ENCODE measurements at regions not wholly inside any gene's neighbourhood (a gene's known extent, or its start where the extent isn't known, plus 50 kb on each side); places are given as distances from the start of the nearest gene placed in this dataset.

DNA sequence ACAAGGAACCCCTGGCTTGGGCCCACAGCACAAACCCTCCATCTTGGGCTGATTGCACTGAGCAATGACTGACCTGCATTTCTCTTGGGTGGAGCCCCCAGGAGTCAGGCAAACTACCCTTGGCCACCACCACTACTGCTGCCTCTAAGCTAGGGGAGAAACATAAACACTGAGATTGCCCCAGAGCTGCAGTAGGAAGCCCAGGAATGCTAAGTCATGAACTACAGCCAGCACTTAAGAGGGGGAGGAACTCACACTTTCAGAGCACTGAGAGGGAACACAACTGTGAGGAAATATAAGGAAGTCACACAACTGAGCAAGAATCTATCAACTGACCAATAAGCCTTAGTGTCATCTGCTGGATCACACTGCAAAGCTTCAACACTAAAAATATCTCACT is 111.6 kb upstream of the PPP3CA start:
- H4K20me1 ChIP-seq (ENCODE audit: insufficient read depth, low read length), result no peaks in the 10 kb centered on the region
- no peaks in the 10 kb centered on the region for H3K36me3 ChIP-seq (replicated peaks in 1 of 2; ENCODE audit: control insufficient read depth in 1 of 2, insufficient read depth in 2 of 2, low read length in 2 of 2)
- TF ChIP-seq, protein P1, sequence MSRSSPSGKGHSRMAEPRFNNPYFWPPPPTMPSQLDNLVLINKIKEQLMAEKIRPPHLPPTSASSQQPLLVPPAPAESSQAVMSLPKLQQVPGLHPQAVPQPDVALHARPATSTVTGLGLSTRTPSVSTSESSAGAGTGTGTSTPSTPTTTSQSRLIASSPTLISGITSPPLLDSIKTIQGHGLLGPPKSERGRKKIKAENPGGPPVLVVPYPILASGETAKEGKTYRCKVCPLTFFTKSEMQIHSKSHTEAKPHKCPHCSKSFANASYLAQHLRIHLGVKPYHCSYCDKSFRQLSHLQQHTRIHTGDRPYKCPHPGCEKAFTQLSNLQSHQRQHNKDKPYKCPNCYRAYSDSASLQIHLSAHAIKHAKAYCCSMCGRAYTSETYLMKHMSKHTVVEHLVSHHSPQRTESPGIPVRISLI (CRISPR knock-in tag; IDR thresholded peaks at IDR 0.05; ENCODE audit: borderline replicate concordance), result no peak
- TF ChIP-seq ZNF569 (CRISPR knock-in tag; IDR thresholded peaks at IDR 0.05; ENCODE audit: borderline replicate concordance) (no peak), HDAC2 (CRISPR knock-in tag; IDR thresholded peaks at IDR 0.05) (no peak), ISX (CRISPR knock-in tag; conservative IDR thresholded peaks at IDR 0.05) (no peak), BORCS8-MEF2B (CRISPR knock-in tag; IDR thresholded peaks at IDR 0.05) (no peak), ZNF282 (IDR thresholded peaks at IDR 0.05; ENCODE audit: partially characterized antibody) (no peak), ZNF337 (CRISPR knock-in tag; IDR thresholded peaks at IDR 0.05; ENCODE audit: borderline replicate concordance, low read depth) (no peak), SP4 (CRISPR knock-in tag; IDR thresholded peaks at IDR 0.05) (no peak), NFKB2 (CRISPR knock-in tag; IDR thresholded peaks at IDR 0.05; ENCODE audit: borderline replicate concordance) (no peak)
- TF ChIP-seq, protein P2, sequence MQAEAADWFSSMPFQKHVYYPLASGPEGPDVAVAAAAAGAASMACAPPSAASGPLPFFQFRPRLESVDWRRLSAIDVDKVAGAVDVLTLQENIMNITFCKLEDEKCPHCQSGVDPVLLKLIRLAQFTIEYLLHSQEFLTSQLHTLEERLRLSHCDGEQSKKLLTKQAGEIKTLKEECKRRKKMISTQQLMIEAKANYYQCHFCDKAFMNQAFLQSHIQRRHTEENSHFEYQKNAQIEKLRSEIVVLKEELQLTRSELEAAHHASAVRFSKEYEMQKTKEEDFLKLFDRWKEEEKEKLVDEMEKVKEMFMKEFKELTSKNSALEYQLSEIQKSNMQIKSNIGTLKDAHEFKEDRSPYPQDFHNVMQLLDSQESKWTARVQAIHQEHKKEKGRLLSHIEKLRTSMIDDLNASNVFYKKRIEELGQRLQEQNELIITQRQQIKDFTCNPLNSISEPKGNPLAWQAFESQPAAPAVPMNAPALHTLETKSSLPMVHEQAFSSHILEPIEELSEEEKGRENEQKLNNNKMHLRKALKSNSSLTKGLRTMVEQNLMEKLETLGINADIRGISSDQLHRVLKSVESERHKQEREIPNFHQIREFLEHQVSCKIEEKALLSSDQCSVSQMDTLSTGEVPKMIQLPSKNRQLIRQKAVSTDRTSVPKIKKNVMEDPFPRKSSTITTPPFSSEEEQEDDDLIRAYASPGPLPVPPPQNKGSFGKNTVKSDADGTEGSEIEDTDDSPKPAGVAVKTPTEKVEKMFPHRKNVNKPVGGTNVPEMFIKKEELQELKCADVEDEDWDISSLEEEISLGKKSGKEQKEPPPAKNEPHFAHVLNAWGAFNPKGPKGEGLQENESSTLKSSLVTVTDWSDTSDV (CRISPR knock-in tag; IDR thresholded peaks at IDR 0.05), result no peak
- TF ChIP-seq, protein P3, sequence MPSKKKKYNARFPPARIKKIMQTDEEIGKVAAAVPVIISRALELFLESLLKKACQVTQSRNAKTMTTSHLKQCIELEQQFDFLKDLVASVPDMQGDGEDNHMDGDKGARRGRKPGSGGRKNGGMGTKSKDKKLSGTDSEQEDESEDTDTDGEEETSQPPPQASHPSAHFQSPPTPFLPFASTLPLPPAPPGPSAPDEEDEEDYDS (CRISPR knock-in tag; IDR thresholded peaks at IDR 0.05), result no peak
- TF ChIP-seq, protein P4, sequence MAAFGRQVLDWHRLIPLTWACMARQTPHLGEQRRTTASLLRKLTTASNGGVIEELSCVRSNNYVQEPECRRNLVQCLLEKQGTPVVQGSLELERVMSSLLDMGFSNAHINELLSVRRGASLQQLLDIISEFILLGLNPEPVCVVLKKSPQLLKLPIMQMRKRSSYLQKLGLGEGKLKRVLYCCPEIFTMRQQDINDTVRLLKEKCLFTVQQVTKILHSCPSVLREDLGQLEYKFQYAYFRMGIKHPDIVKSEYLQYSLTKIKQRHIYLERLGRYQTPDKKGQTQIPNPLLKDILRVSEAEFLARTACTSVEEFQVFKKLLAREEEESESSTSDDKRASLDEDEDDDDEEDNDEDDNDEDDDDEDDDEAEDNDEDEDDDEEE (CRISPR knock-in tag; IDR thresholded peaks at IDR 0.05), result no peak
- TF ChIP-seq, protein P5, sequence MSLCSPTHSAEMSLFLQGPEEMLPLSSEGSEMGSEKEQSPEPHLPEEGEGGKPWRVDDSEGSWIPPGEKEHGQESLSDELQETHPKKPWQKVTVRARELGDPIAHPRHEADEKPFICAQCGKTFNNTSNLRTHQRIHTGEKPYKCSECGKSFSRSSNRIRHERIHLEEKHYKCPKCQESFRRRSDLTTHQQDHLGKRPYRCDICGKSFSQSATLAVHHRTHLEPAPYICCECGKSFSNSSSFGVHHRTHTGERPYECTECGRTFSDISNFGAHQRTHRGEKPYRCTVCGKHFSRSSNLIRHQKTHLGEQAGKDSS (CRISPR knock-in tag; IDR thresholded peaks at IDR 0.05; ENCODE audit: borderline replicate concordance, low read depth), result no peak
- TF ChIP-seq, protein P6, sequence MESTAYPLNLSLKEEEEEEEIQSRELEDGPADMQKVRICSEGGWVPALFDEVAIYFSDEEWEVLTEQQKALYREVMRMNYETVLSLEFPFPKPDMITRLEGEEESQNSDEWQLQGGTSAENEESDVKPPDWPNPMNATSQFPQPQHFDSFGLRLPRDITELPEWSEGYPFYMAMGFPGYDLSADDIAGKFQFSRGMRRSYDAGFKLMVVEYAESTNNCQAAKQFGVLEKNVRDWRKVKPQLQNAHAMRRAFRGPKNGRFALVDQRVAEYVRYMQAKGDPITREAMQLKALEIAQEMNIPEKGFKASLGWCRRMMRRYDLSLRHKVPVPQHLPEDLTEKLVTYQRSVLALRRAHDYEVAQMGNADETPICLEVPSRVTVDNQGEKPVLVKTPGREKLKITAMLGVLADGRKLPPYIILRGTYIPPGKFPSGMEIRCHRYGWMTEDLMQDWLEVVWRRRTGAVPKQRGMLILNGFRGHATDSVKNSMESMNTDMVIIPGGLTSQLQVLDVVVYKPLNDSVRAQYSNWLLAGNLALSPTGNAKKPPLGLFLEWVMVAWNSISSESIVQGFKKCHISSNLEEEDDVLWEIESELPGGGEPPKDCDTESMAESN (CRISPR knock-in tag; conservative IDR thresholded peaks at IDR 0.05), result no peak
- TF ChIP-seq, protein P7, sequence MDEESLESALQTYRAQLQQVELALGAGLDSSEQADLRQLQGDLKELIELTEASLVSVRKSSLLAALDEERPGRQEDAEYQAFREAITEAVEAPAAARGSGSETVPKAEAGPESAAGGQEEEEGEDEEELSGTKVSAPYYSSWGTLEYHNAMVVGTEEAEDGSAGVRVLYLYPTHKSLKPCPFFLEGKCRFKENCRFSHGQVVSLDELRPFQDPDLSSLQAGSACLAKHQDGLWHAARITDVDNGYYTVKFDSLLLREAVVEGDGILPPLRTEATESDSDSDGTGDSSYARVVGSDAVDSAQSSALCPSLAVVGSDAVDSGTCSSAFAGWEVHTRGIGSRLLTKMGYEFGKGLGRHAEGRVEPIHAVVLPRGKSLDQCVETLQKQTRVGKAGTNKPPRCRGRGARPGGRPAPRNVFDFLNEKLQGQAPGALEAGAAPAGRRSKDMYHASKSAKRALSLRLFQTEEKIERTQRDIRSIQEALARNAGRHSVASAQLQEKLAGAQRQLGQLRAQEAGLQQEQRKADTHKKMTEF (CRISPR knock-in tag; IDR thresholded peaks at IDR 0.05), result no peak
- H3K9ac ChIP-seq (ENCODE audit: insufficient read depth, low read depth, low read length), result no peak overlapping the region
- no peak overlapping the region for H3K4me2 ChIP-seq (ENCODE audit: low read depth, low read length)
- ATAC-seq, result no peak
- H3K9me3 ChIP-seq (ENCODE audit: low read length), result no peaks in the 10 kb centered on the region
- no peak overlapping the region for H3K4me3 ChIP-seq (replicated peaks in 1 of 3; ENCODE audit: insufficient read depth in 1 of 3, low read depth in 2 of 3, low read length in 3 of 3)
- ChIA-PET POLR2A (no interaction called here), CTCF (ENCODE audit: low intra/inter-chr PET ratio, low total read pairs) (no interaction called here)
- in situ Hi-C loops (cut with HindIII; ENCODE audit: extremely low pct_ligation_motif_present, low pct_unique_long_range_greater_than_20kb) (no loop called here), intact Hi-C loops (cut with micrococcal nuclease; ENCODE audit: unreplicated experiment) (no loop called here)
- no peak overlapping the region for H3K27ac ChIP-seq (ENCODE audit: extremely low read length, insufficient read depth, low read length)
- no peak for FAIRE-seq
- no peak overlapping the region for H2AFZ ChIP-seq (ENCODE audit: low read length)
- H3K27me3 ChIP-seq (ENCODE audit: control insufficient read depth in 1 of 2, insufficient read depth in 2 of 2, low read length in 2 of 2), result no peaks in the 10 kb centered on the region
- no peak for DNase-seq (ENCODE audit: low spot score)
- BruUV-seq (replicated peaks), result no TSS peak
- no peaks in the 10 kb centered on the region for H3K79me2 ChIP-seq (ENCODE audit: insufficient read depth, low read length)
- no peaks in the 10 kb centered on the region for H3K4me1 ChIP-seq (ENCODE audit: insufficient read depth, low read length)
